CD4-positive, alpha-beta T cell treated with Interleukin-12 subunit alpha and Interleukin-12 subunit beta, for 1 hour (primary cell): ENCODE measurements at regions not wholly inside any gene's neighbourhood (a gene's known extent, or its start where the extent isn't known, plus 50 kb on each side); places are given as distances from the start of the nearest gene placed in this dataset.
"Not testable (repeated sequence)": the region's sequence is repeated elsewhere in the genome, so short reads cannot be mapped to it uniquely, and the experiment has no call there.

ENCODE experiments used
- DNase-seq: peaks from one replicate; pipeline ENCODE4 v3.0.0-alpha.2; 2020

GRCh38 chr15:87752250-87752951 is 504.1 kb downstream of the NTRK3 start:
- no peak for DNase-seq

- no peak for DNase-seq
These were observed 508.1 kb downstream of the NTRK3 start for GRCh38 chr15:87748483-87748882.

GRCh38 chr15:87747087-87747486 is 509.5 kb downstream of the NTRK3 start:
- no peak for DNase-seq

GRCh38 chr15:87746333-87746732 is 510.2 kb downstream of the NTRK3 start:
- DNase-seq = no peak

- DNase-seq = no peak
These were observed 511.7 kb downstream of the NTRK3 start for GRCh38 chr15:87744815-87745214.

- no peak for DNase-seq
These were observed 513.0 kb downstream of the NTRK3 start for GRCh38 chr15:87743562-87743961.

- DNase-seq = no peak
These were observed 515.2 kb downstream of the NTRK3 start for GRCh38 chr15:87741350-87741749.

- no peak for DNase-seq
These were observed 515.7 kb downstream of the NTRK3 start for GRCh38 chr15:87740655-87741344.

- DNase-seq = no peak
These were observed 516.7 kb downstream of the NTRK3 start for GRCh38 chr15:87739866-87740265.

- no peak for DNase-seq
These were observed 517.5 kb downstream of the NTRK3 start for GRCh38 chr15:87739081-87739480.

GRCh38 chr15:87737460-87737859 is 519.1 kb downstream of the NTRK3 start:
- not testable (repeated sequence) for DNase-seq

GRCh38 chr15:87736891-87737389 is 519.6 kb downstream of the NTRK3 start:
- DNase-seq = no peak

- DNase-seq = no peak
These were observed 520.1 kb downstream of the NTRK3 start for GRCh38 chr15:87736401-87736800.

GRCh38 chr15:87735522-87735921 is 521.0 kb downstream of the NTRK3 start:
- no peak for DNase-seq

GRCh38 chr15:87734571-87735373 is 521.8 kb downstream of the NTRK3 start:
- no peak for DNase-seq

- DNase-seq = no peak
These were observed 522.6 kb downstream of the NTRK3 start for GRCh38 chr15:87733977-87734376.

- no peak for DNase-seq
These were observed 523.0 kb downstream of the NTRK3 start for GRCh38 chr15:87733541-87733941.

GRCh38 chr15:87732976-87733375 is 523.6 kb downstream of the NTRK3 start:
- DNase-seq = no peak

GRCh38 chr15:87731630-87732029 is 524.9 kb downstream of the NTRK3 start:
- no peak for DNase-seq

- DNase-seq = no peak
These were observed 525.8 kb downstream of the NTRK3 start for GRCh38 chr15:87730706-87731105.

- DNase-seq = no peak
These were observed 527.5 kb downstream of the NTRK3 start for GRCh38 chr15:87728998-87729397.

GRCh38 chr15:87727073-87727472 is 529.5 kb downstream of the NTRK3 start:
- DNase-seq = no peak

GRCh38 chr15:87724330-87724729 is 532.2 kb downstream of the NTRK3 start:
- no peak for DNase-seq
